ENCODE measurements at regions not wholly inside any gene's neighbourhood (a gene's known extent, or its start where the extent isn't known, plus 50 kb on each side); places are given as distances from the start of the nearest gene placed in this dataset.
"Not testable (repeated sequence)": the region's sequence is repeated elsewhere in the genome, so short reads cannot be mapped to it uniquely, and the experiment has no call there.

- DNase-seq (ENCODE audit: low read depth in 2 of 2), result no peak
- peak overlapping the region in 1 of 2 donors; percentile 37 for H3K4me3 ChIP-seq (replicated peaks in 1 of 2; ENCODE audit: low read depth in 2 of 2, low read length in 2 of 2)
- no peak for TF ChIP-seq CTCF (IDR thresholded peaks at IDR 0.05; ENCODE audit: low read depth, low read length)
These were observed 120.9 kb downstream of the PPIAL4G start for GRCh38 chr1:148362216-148362611.

GRCh38 chr1:148361427-148362215, 121.5 kb downstream of the PPIAL4G start:
- TF ChIP-seq CTCF (IDR thresholded peaks at IDR 0.05; ENCODE audit: low read depth, low read length), result peak; percentile 37
- H3K4me3 ChIP-seq (replicated peaks in 1 of 2; ENCODE audit: low read depth in 2 of 2, low read length in 2 of 2), result not testable (repeated sequence)
- DNase-seq (ENCODE audit: low read depth in 2 of 2), result peak; percentile 28 to 44

GRCh38 chr1:148357037-148357436, 126.1 kb downstream of the PPIAL4G start:
- DNase-seq (ENCODE audit: low read depth in 2 of 2), result no peak
- no peak overlapping the region for H3K4me3 ChIP-seq (replicated peaks in 1 of 2; ENCODE audit: low read depth in 2 of 2, low read length in 2 of 2)
- no peak for TF ChIP-seq CTCF (IDR thresholded peaks at IDR 0.05; ENCODE audit: low read depth, low read length)

GRCh38 chr1:148355976-148356375, 127.1 kb downstream of the PPIAL4G start:
- no peak overlapping the region for H3K4me3 ChIP-seq (replicated peaks in 1 of 2; ENCODE audit: low read depth in 2 of 2, low read length in 2 of 2)
- no peak for TF ChIP-seq CTCF (IDR thresholded peaks at IDR 0.05; ENCODE audit: low read depth, low read length)
- DNase-seq (ENCODE audit: low read depth in 2 of 2), result peak in 1 of 2 donors; percentile 48

GRCh38 chr1:148354913-148355308, 128.2 kb downstream of the PPIAL4G start:
- no peak overlapping the region for H3K4me3 ChIP-seq (replicated peaks in 1 of 2; ENCODE audit: low read depth in 2 of 2, low read length in 2 of 2)
- no peak for DNase-seq (ENCODE audit: low read depth in 2 of 2)
- no peak for TF ChIP-seq CTCF (IDR thresholded peaks at IDR 0.05; ENCODE audit: low read depth, low read length)

- peak overlapping the region in 1 of 2 donors; percentile 34 for H3K4me3 ChIP-seq (replicated peaks in 1 of 2; ENCODE audit: low read depth in 2 of 2, low read length in 2 of 2)
These were observed 128.7 kb downstream of the PPIAL4G start for GRCh38 chr1:148354284-148354912.

More at GRCh38 chr1:148354284-148354912, 128.7 kb downstream of the PPIAL4G start:
- DNase-seq (ENCODE audit: low read depth in 2 of 2), result no peak
- TF ChIP-seq CTCF (IDR thresholded peaks at IDR 0.05; ENCODE audit: low read depth, low read length), result no peak
